ENCODE measurements at regions not wholly inside any gene's neighbourhood (a gene's known extent, or its start where the extent isn't known, plus 50 kb on each side); places are given as distances from the start of the nearest gene placed in this dataset.

- ATAC-seq (no peak), DNase-seq (no peak)
- Mint-ChIP-seq H3K4me1 (ENCODE audit: low read depth) (peaks cover 21% of the 10 kb centered on the region), H3K36me3 (ENCODE audit: low read depth) (peaks cover 2% of the 10 kb centered on the region), H3K27ac (no peak overlapping the region), H3K4me3 (no peak overlapping the region), H3K27me3 (no peaks in the 10 kb centered on the region), H3K9me3 (peaks cover 15% of the 10 kb centered on the region)
- intact Hi-C loops (cut with micrococcal nuclease), result no loop called here
- CTCF ChIA-PET, result interaction anchor here (1.2 kb wide), 1 partner anchor 68 kb away, joined by 3 read pairs; no protein-coding TSS in a partner anchor
- POLR2A ChIA-PET, result no interaction called here
- no peak for TF ChIP-seq CTCF (IDR thresholded peaks at IDR 0.05)
Observed at GRCh38 chr11:128089962-128090361, 497.4 kb downstream of the ETS1 start.

- H3K36me3 Mint-ChIP-seq (ENCODE audit: low read depth), result peaks cover 2% of the 10 kb centered on the region
- intact Hi-C loops (cut with micrococcal nuclease), result no loop called here
- ChIA-PET CTCF (interaction anchor here (0.7 to 3.5 kb wide), 4 partner anchors 16 to 73 kb away, joined by 3 to 14 read pairs (median 4); no protein-coding TSS in a partner anchor), POLR2A (interaction anchor here (0.8 kb wide), 1 partner anchor 103 kb away, joined by 3 read pairs; no protein-coding TSS in a partner anchor)
- DNase-seq, result no peak
- ATAC-seq, result peak; percentile 42
- TF ChIP-seq CTCF (IDR thresholded peaks at IDR 0.05), result no peak
- H3K27ac Mint-ChIP-seq, result no peak overlapping the region
- no peaks in the 10 kb centered on the region for H3K27me3 Mint-ChIP-seq
- H3K4me3 Mint-ChIP-seq, result no peak overlapping the region
- peaks cover 23% of the 10 kb centered on the region for H3K9me3 Mint-ChIP-seq
- peaks cover 31% of the 10 kb centered on the region for H3K4me1 Mint-ChIP-seq (ENCODE audit: low read depth)
Observed at GRCh38 chr11:128086794-128087193, 500.6 kb downstream of the ETS1 start.

- DNase-seq (no peak), ATAC-seq (no peak)
- no peak for TF ChIP-seq CTCF (IDR thresholded peaks at IDR 0.05)
- Mint-ChIP-seq H3K4me3 (no peak overlapping the region), H3K27me3 (no peaks in the 10 kb centered on the region), H3K36me3 (ENCODE audit: low read depth) (peaks cover 2% of the 10 kb centered on the region), H3K27ac (no peak overlapping the region), H3K4me1 (ENCODE audit: low read depth) (peaks cover 31% of the 10 kb centered on the region), H3K9me3 (peaks cover 21% of the 10 kb centered on the region)
- POLR2A ChIA-PET, result no interaction called here
- CTCF ChIA-PET, result interaction anchor here (1.0 to 3.5 kb wide), 6 partner anchors 11 to 72 kb away, joined by 3 to 14 read pairs (median 4); no protein-coding TSS in a partner anchor
- intact Hi-C loops (cut with micrococcal nuclease), result no loop called here
Observed at GRCh38 chr11:128085276-128085675, 502.1 kb downstream of the ETS1 start.

- ChIA-PET POLR2A (interaction anchor here (0.8 kb wide), 1 partner anchor 13 kb away, joined by 4 read pairs; no protein-coding TSS in a partner anchor), CTCF (interaction anchor here (1.7 kb wide), 1 partner anchor 75 kb away, joined by 8 read pairs; no protein-coding TSS in a partner anchor)
- Mint-ChIP-seq H3K36me3 (ENCODE audit: low read depth) (no peaks in the 10 kb centered on the region), H3K27me3 (no peaks in the 10 kb centered on the region), H3K4me1 (ENCODE audit: low read depth) (peaks cover 37% of the 10 kb centered on the region), H3K4me3 (no peak overlapping the region), H3K27ac (no peak overlapping the region), H3K9me3 (peaks cover 12% of the 10 kb centered on the region)
- TF ChIP-seq CTCF (IDR thresholded peaks at IDR 0.05), result no peak
- no peak for ATAC-seq
- no peak for DNase-seq
- intact Hi-C loops (cut with micrococcal nuclease), result no loop called here
Observed at GRCh38 chr11:128082574-128082973, 504.8 kb downstream of the ETS1 start.

- ChIA-PET POLR2A (interaction anchor here (0.8 to 1.5 kb wide), 3 partner anchors 11 to 12 kb away, joined by 3 to 4 read pairs (median 3); no protein-coding TSS in a partner anchor), CTCF (interaction anchor here (1.3 kb wide), 1 partner anchor 11 kb away, joined by 5 read pairs; no protein-coding TSS in a partner anchor)
- H3K4me1 Mint-ChIP-seq (ENCODE audit: low read depth), result peaks cover 1% of the 10 kb centered on the region
- DNase-seq (no peak), ATAC-seq (no peak)
- no peaks in the 10 kb centered on the region for H3K27me3 Mint-ChIP-seq
- intact Hi-C loops (cut with micrococcal nuclease), result no loop called here
- H3K4me3 Mint-ChIP-seq, result no peak overlapping the region
- peaks cover 6% of the 10 kb centered on the region for H3K9me3 Mint-ChIP-seq
- H3K36me3 Mint-ChIP-seq (ENCODE audit: low read depth), result no peaks in the 10 kb centered on the region
- H3K27ac Mint-ChIP-seq, result no peak overlapping the region
- no peak for TF ChIP-seq CTCF (IDR thresholded peaks at IDR 0.05)
Observed at GRCh38 chr11:128069665-128070064, 517.7 kb downstream of the ETS1 start.
